Smooth muscle cell (in vitro differentiated cells): ENCODE measurements at regions not wholly inside any gene's neighbourhood (a gene's known extent, or its start where the extent isn't known, plus 50 kb on each side); places are given as distances from the start of the nearest gene placed in this dataset.

Experiments used
- DNase-seq: peaks from one replicate; lab custom pipeline; 2025; ENCODE audit not compliant: unreplicated experiment; lab: John Stamatoyannopoulos, UW
- H2AFZ ChIP-seq: fragments of 200-600 bp; sonication (generic); 2 replicates; pipeline ENCODE4 v1.6.0; 2016; ENCODE audit warnings: antibody characterized with exemption, low read depth, mild to moderate bottlenecking
- H3F3A ChIP-seq: fragments of 200-600 bp; sonication (generic); 2 replicates; pipeline ENCODE4 v1.6.0; 2017; ENCODE audit warnings: antibody characterized with exemption, low read depth
- H3K27ac ChIP-seq: fragments of 200-600 bp; sonication (generic); 2 replicates; pipeline ENCODE4 v1.5.1; 2016; ENCODE audit warnings: low read depth, mild to moderate bottlenecking
- H3K27me3 ChIP-seq: fragments of 200-600 bp; sonication (generic); 2 replicates; pipeline ENCODE4 v1.6.1; 2016; ENCODE audit warnings: low read depth, mild to moderate bottlenecking
- H3K36me3 ChIP-seq: fragments of 200-600 bp; sonication (generic); 2 replicates; pipeline ENCODE4 v1.5.1; 2016; ENCODE audit warnings: low read depth
- H3K4me1 ChIP-seq: fragments of 200-600 bp; sonication (generic); 2 replicates; pipeline ENCODE4 v1.5.1; 2016; ENCODE audit warnings: low read depth
- H3K4me2 ChIP-seq: fragments of 200-600 bp; sonication (generic); 2 replicates; pipeline ENCODE4 v1.6.0; 2016; ENCODE audit warnings: mild to moderate bottlenecking
- H3K4me3 ChIP-seq: fragments of 200-600 bp; sonication (generic); 2 replicates; pipeline ENCODE4 v1.5.1; 2016; ENCODE audit warnings: mild to moderate bottlenecking
- H3K79me2 ChIP-seq: fragments of 200-600 bp; sonication (generic); 2 replicates; pipeline ENCODE4 v1.6.0; 2016; ENCODE audit warnings: low read depth, mild to moderate bottlenecking
- H3K9ac ChIP-seq: fragments of 200-600 bp; sonication (generic); 2 replicates; pipeline ENCODE4 v1.6.0; 2016; ENCODE audit warnings: low read depth
- H3K9me3 ChIP-seq: fragments of 200-600 bp; sonication (generic); replicated peaks from 2 replicates; pipeline ENCODE4 v1.5.1; 2016; ENCODE audit warnings: low read depth
- H4K20me1 ChIP-seq: fragments of 200-600 bp; sonication (generic); 2 replicates; pipeline ENCODE4 v1.6.0; 2016; ENCODE audit warnings: low read depth
- WGBS: methylation state at CpG from one replicate; pipeline ENCODE4 v1.1.7; 2016; ENCODE audit warnings: low lambda C conversion rate; 5-methylcytosine and 5-hydroxymethylcytosine counted together
- TF ChIP-seq, protein P1 (sequence below): fragments of 200-600 bp; sonication (generic); IDR thresholded peaks from 2 replicates; pipeline ENCODE4 v1.5.1; 2017; ENCODE audit warnings: borderline replicate concordance, mild to moderate bottlenecking, antibody characterized with exemption; ENCODE audit not compliant: insufficient read depth, poor library complexity, severe bottlenecking

DNA sequence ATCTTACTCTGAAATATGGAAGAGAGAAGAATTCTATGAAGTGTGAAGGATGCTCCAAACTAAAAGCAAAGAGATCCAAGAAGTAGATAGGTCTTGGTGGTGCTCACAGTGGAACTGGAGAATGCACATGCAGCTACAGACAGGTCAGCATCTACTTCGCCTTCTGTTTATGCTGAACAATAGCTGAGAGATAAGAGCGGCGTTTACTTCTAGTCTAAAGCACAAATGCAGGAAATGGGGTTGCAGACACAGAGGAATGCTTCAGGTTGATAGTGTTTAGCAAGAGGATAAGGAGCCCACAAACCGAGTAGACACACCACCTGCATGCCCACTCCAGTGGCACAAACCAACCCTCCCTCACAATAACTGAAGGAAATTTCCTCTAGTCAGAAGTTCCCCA, 180.0 kb upstream of the RGMB start:
- no peaks in the 10 kb centered on the region for H3K4me1 ChIP-seq
- no peaks in the 10 kb centered on the region for H3K36me3 ChIP-seq
- WGBS = 87% methylated on average over 4 of the region's 4 CpGs
- H3K27me3 ChIP-seq = no peaks in the 10 kb centered on the region
- no peaks in the 10 kb centered on the region for H3F3A ChIP-seq
- no peak overlapping the region for H3K4me3 ChIP-seq
- H3K9me3 ChIP-seq = no peaks in the 10 kb centered on the region
- no peaks in the 10 kb centered on the region for H4K20me1 ChIP-seq
- TF ChIP-seq, protein P1, sequence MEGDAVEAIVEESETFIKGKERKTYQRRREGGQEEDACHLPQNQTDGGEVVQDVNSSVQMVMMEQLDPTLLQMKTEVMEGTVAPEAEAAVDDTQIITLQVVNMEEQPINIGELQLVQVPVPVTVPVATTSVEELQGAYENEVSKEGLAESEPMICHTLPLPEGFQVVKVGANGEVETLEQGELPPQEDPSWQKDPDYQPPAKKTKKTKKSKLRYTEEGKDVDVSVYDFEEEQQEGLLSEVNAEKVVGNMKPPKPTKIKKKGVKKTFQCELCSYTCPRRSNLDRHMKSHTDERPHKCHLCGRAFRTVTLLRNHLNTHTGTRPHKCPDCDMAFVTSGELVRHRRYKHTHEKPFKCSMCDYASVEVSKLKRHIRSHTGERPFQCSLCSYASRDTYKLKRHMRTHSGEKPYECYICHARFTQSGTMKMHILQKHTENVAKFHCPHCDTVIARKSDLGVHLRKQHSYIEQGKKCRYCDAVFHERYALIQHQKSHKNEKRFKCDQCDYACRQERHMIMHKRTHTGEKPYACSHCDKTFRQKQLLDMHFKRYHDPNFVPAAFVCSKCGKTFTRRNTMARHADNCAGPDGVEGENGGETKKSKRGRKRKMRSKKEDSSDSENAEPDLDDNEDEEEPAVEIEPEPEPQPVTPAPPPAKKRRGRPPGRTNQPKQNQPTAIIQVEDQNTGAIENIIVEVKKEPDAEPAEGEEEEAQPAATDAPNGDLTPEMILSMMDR = no peak
- no peaks in the 10 kb centered on the region for H3K79me2 ChIP-seq
- DNase-seq = no peak
- H3K9ac ChIP-seq = no peak overlapping the region
- H3K4me2 ChIP-seq = no peak overlapping the region
- H3K27ac ChIP-seq = no peak overlapping the region
- H2AFZ ChIP-seq = no peak overlapping the region

DNA sequence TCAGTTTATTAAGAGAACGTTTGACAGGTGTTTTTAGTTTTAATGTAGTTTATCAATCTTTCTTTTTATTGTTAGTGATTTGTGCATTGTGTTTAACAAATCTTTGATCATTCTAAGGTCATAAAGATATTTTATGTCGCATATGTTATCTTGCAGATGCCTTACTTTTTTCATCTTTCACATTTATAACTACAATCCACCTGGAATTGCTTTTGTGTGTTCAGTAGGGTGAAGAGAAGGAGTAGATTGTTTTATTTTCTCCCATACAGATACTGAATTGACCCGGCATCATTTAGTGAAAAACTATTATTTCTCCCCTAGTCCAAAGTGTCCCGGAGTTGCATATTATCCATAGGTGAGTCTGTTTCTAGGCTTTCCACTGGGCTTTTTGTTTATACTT, 179.4 kb upstream of the RGMB start:
- no peak overlapping the region for H3K4me2 ChIP-seq
- DNase-seq = no peak
- TF ChIP-seq, protein P1 = no peak
- no peak overlapping the region for H2AFZ ChIP-seq
- no peaks in the 10 kb centered on the region for H3K4me1 ChIP-seq
- no peak overlapping the region for H3K9ac ChIP-seq
- no peaks in the 10 kb centered on the region for H3K79me2 ChIP-seq
- H3K27ac ChIP-seq = no peak overlapping the region
- no peaks in the 10 kb centered on the region for H4K20me1 ChIP-seq
- 86% methylated on average over 4 of the region's 4 CpGs for WGBS
- H3F3A ChIP-seq = no peaks in the 10 kb centered on the region
- no peaks in the 10 kb centered on the region for H3K9me3 ChIP-seq
- H3K4me3 ChIP-seq = no peak overlapping the region
- H3K36me3 ChIP-seq = no peaks in the 10 kb centered on the region
- H3K27me3 ChIP-seq = no peaks in the 10 kb centered on the region

DNA sequence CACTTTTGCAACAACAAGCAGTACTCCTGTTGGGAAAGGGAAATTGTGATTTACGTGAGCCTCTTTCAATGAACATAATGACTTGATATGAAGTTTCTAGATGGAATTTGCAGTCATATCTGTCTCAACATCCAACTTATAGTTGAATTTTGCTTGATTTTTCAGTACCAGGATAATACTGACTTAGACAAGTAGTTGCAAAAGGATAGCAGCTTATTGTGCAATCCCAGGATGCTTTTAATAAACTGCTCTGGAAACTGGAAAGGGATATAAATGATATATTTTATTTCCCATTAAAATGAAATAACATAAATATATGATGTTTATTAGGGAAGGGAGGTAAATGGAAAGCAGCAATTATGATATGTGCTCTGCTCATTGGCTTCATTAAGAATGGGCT, 174.4 kb upstream of the RGMB start:
- H4K20me1 ChIP-seq = no peaks in the 10 kb centered on the region
- TF ChIP-seq, protein P1 = no peak

DNA sequence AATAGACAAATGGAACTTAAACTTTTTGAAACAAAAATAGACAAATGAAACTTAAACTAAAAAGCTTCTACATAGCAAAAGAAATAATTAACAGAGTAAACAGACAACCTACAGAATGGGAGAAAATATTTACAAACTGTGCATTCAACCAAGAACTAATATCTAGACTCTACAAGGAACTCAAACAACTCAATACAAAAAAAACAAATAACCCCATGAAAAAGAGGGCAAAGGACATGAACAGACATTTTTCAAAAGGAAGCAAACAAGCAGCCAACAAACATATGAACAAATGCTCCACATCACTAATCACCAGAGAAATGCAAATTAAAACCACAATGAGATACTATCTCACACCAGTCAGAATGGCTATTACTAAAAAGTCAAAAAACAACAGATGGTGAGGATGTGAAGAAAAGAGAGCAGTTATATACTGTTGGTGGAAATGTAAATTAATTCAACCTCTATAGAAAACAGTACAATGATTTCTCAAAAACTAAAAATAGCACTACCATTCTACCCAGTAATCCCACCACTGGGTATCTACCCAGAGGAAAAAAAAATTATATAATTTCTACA, 170.8 kb upstream of the RGMB start:
- Histone ChIP-seq H3K9ac (no peak overlapping the region), H3K36me3 (no peaks in the 10 kb centered on the region), H3K79me2 (no peaks in the 10 kb centered on the region), H2AFZ (no peak overlapping the region), H3K4me1 (no peaks in the 10 kb centered on the region), H3K27me3 (no peaks in the 10 kb centered on the region), H4K20me1 (no peaks in the 10 kb centered on the region), H3K4me3 (no peak overlapping the region), H3K27ac (no peak overlapping the region), H3K4me2 (no peak overlapping the region), H3K9me3 (no peaks in the 10 kb centered on the region), H3F3A (no peaks in the 10 kb centered on the region)
- TF ChIP-seq, protein P1 = no peak
- DNase-seq = no peak

More for the DNA sequence above, 174.4 kb upstream of the RGMB start:
- no peaks in the 10 kb centered on the region for H3F3A ChIP-seq
- H3K4me2 ChIP-seq = no peak overlapping the region
- no peaks in the 10 kb centered on the region for H3K79me2 ChIP-seq
- H3K4me3 ChIP-seq = no peak overlapping the region
- no peak overlapping the region for H2AFZ ChIP-seq
- H3K36me3 ChIP-seq = no peaks in the 10 kb centered on the region
- no peak overlapping the region for H3K9ac ChIP-seq
- no peaks in the 10 kb centered on the region for H3K27me3 ChIP-seq
- H3K4me1 ChIP-seq = no peaks in the 10 kb centered on the region
- WGBS = 90% methylated on average over 1 of the region's 1 CpG
- no peaks in the 10 kb centered on the region for H3K9me3 ChIP-seq
- no peak overlapping the region for H3K27ac ChIP-seq
- DNase-seq = no peak
